Keratinocyte (primary cell): ENCODE measurements at regions not wholly inside any gene's neighbourhood (a gene's known extent, or its start where the extent isn't known, plus 50 kb on each side); places are given as distances from the start of the nearest gene placed in this dataset.

Experiments
- DNase-seq: peaks from one replicate; pipeline ENCODE4 v3.0.0-alpha.2; 2011; ENCODE audit warnings: low read depth, missing footprints, low spot score
- FAIRE-seq: peaks from 2 replicates; lab custom pipeline; 2011; peaks lifted over from hg19 to GRCh38; lab: Jason Lieb, UNC
- H2AFZ ChIP-seq: 2 replicates; pipeline ENCODE4 v1.6.0; 2012; ENCODE audit warnings: low read length, control low read depth, inconsistent platforms; ENCODE audit not compliant: control insufficient read depth
- H3K27ac ChIP-seq: 2 replicates; pipeline ENCODE4 v1.5.1; 2011; ENCODE audit warnings: low read length; ENCODE audit not compliant: control insufficient read depth, insufficient read depth
- H3K27me3 ChIP-seq: 3 replicates; pipeline ENCODE4 v1.6.0; 2011; ENCODE audit warnings: low read length; ENCODE audit not compliant: control insufficient read depth, insufficient read depth; ENCODE audit errors: extremely low read depth
- H3K36me3 ChIP-seq, 2 experiments: 2 replicates in 1 of 2; 3 replicates in 1 of 2; pipeline ENCODE4 v1.5.1; 2011; ENCODE audit warnings: low read length in 2 of 2, mild to moderate bottlenecking in 1 of 2; ENCODE audit not compliant: control insufficient read depth in 2 of 2, insufficient read depth in 2 of 2; ENCODE audit errors: extremely low read depth in 1 of 2
- H3K4me1 ChIP-seq: 3 replicates; pipeline ENCODE4 v1.5.1; 2011; ENCODE audit warnings: low read length; ENCODE audit not compliant: control insufficient read depth, insufficient read depth; ENCODE audit errors: extremely low read depth
- H3K4me2 ChIP-seq: 3 replicates; pipeline ENCODE4 v1.6.0; 2011; ENCODE audit warnings: low read depth, low read length; ENCODE audit not compliant: control insufficient read depth, insufficient read depth; ENCODE audit errors: extremely low read depth
- H3K4me3 ChIP-seq, 3 experiments: fragments of 200-600 bp in 1 of 3; sonication (generic) in 1 of 3; 2 replicates in 2 of 3; 3 replicates in 1 of 3; pipeline ENCODE4 v1.5.1; 2011 to 2016; ENCODE audit warnings: low read length in 3 of 3, mild to moderate bottlenecking in 3 of 3, control low read depth in 2 of 3, inconsistent platforms in 1 of 3, low read depth in 1 of 3, mixed read lengths in 1 of 3, mixed run types in 1 of 3, moderate library complexity in 1 of 3; ENCODE audit not compliant: control insufficient read depth in 2 of 3, insufficient read depth in 2 of 3; ENCODE audit errors: extremely low read depth in 1 of 3
- H3K79me2 ChIP-seq: 2 replicates; pipeline ENCODE4 v1.6.0; 2012; ENCODE audit warnings: low read length; ENCODE audit not compliant: control insufficient read depth, insufficient read depth
- H3K9ac ChIP-seq: 3 replicates; pipeline ENCODE4 v1.6.0; 2011; ENCODE audit warnings: low read length; ENCODE audit not compliant: control insufficient read depth, insufficient read depth; ENCODE audit errors: extremely low read depth
- H3K9me1 ChIP-seq: 3 replicates; pipeline ENCODE4 v1.6.0; 2011; ENCODE audit warnings: low read length; ENCODE audit not compliant: control insufficient read depth, insufficient read depth; ENCODE audit errors: extremely low read depth
- H3K9me3 ChIP-seq: 2 replicates; pipeline ENCODE4 v1.5.1; 2012; ENCODE audit warnings: low read depth, low read length; ENCODE audit not compliant: control insufficient read depth
- H4K20me1 ChIP-seq: 3 replicates; pipeline ENCODE4 v1.6.0; 2011; ENCODE audit warnings: low read length; ENCODE audit not compliant: control insufficient read depth, insufficient read depth; ENCODE audit errors: extremely low read depth
- CTCF ChIP-seq, 3 experiments: IDR thresholded peaks in 1 of 3; conservative IDR thresholded peaks in 1 of 3; optimal IDR thresholded peaks in 1 of 3; 2 replicates in 2 of 3; 3 replicates in 1 of 3; pipeline versions ENCODE3 to v1.5.1; 2011; ENCODE audit warnings: low read length in 3 of 3, mild to moderate bottlenecking in 3 of 3, moderate library complexity in 2 of 3, control low read depth in 1 of 3, inconsistent platforms in 1 of 3; ENCODE audit not compliant: insufficient read depth in 2 of 3; ENCODE audit errors: extremely low read depth in 1 of 3
- EZH2 ChIP-seq: IDR thresholded peaks from one replicate; pipeline ENCODE4 v1.6.1; 2012; ENCODE audit warnings: inconsistent platforms, mild to moderate bottlenecking, low read length, moderate library complexity
- dilution Hi-C: fragments of 300-500 bp; cut with MboI; formaldehyde crosslinking; loops from one replicate; pipeline ENCODE4 v1.7.0; 2020; ENCODE audit warnings: low sequenced_read_pairs; ENCODE audit not compliant: extremely low pct_ligation_motif_present

- Histone ChIP-seq H3K36me3 (no peaks in the 10 kb centered on the region), H3K4me3 (no peak overlapping the region), H3K79me2 (no peaks in the 10 kb centered on the region), H3K4me1 (no peaks in the 10 kb centered on the region), H2AFZ (no peak overlapping the region), H3K27me3 (no peaks in the 10 kb centered on the region), H4K20me1 (no peaks in the 10 kb centered on the region), H3K9ac (no peak overlapping the region), H3K9me3 (no peaks in the 10 kb centered on the region), H3K9me1 (no peaks in the 10 kb centered on the region), H3K4me2 (no peak overlapping the region), H3K27ac (no peak overlapping the region)
- dilution Hi-C loops = no loop called here
- TF ChIP-seq CTCF (optimal IDR thresholded peaks at IDR 0.05 in 1 of 3, IDR thresholded peaks at IDR 0.05 in 1 of 3, conservative IDR thresholded peaks at IDR 0.05 in 1 of 3; ENCODE audit: extremely low read depth in 1 of 3, insufficient read depth in 2 of 3, low read length in 3 of 3) = no peak
- no peak for TF ChIP-seq EZH2
- DNase-seq = no peak
- no peak for FAIRE-seq
Measured at GRCh38 chr6:98467902-98468301, 366.5 kb upstream of the POU3F2 start.

- no peak overlapping the region for H2AFZ ChIP-seq
- H3K27ac ChIP-seq = no peak overlapping the region
- no peaks in the 10 kb centered on the region for H3K79me2 ChIP-seq
- no peak overlapping the region for H3K4me2 ChIP-seq
- no peak for FAIRE-seq
- H3K9ac ChIP-seq = no peak overlapping the region
- H3K9me3 ChIP-seq = no peaks in the 10 kb centered on the region
- dilution Hi-C loops = no loop called here
- no peak overlapping the region for H3K4me3 ChIP-seq
- no peaks in the 10 kb centered on the region for H3K36me3 ChIP-seq
- H3K4me1 ChIP-seq = no peaks in the 10 kb centered on the region
- TF ChIP-seq CTCF (optimal IDR thresholded peaks at IDR 0.05 in 1 of 3, IDR thresholded peaks at IDR 0.05 in 1 of 3, conservative IDR thresholded peaks at IDR 0.05 in 1 of 3; ENCODE audit: extremely low read depth in 1 of 3, insufficient read depth in 2 of 3, low read length in 3 of 3) (no peak), EZH2 (no peak)
- H4K20me1 ChIP-seq = no peaks in the 10 kb centered on the region
- no peaks in the 10 kb centered on the region for H3K9me1 ChIP-seq
- no peak for DNase-seq
- no peaks in the 10 kb centered on the region for H3K27me3 ChIP-seq
Measured at GRCh38 chr6:98469141-98469540, 365.2 kb upstream of the POU3F2 start.
